HG02981 (cell line): ENCODE measurements at regions not wholly inside any gene's neighbourhood (a gene's known extent, or its start where the extent isn't known, plus 50 kb on each side); places are given as distances from the start of the nearest gene placed in this dataset.

ENCODE experiments used
- ATAC-seq: cut with Tn5 transposase; IDR thresholded peaks from one replicate; pipeline ENCODE4 v1.9.1; 2021; ENCODE audit warnings: mild to moderate bottlenecking, moderate library complexity; ENCODE audit not compliant: unreplicated experiment

- no peak for ATAC-seq
Measured at GRCh38 chr5:81914696-81915095, 57.1 kb upstream of the ATG10 start.

GRCh38 chr5:81912933-81913332, 58.9 kb upstream of the ATG10 start:
- no peak for ATAC-seq

- ATAC-seq = peak; percentile 64
Measured at GRCh38 chr5:81909677-81910076, 62.1 kb upstream of the ATG10 start.

DNA sequence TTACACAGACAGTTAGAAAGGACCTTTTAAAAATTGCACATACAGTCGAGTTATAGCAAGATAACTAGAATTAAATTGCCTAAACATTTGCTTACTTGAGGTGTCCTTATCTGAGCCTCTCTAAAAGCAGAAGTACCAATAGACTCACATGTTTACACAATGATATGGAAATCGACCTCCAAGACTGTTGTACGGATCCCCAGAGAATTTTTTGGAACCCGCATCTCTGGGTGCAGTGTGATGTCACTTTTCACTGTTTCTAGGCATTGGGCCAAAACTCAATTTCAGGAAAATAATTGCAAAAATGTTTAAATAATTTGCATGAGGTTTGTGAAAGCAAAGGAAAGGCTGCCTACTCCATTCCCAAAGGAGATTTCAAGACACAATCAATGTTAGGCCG, 63.1 kb upstream of the ATG10 start:
- no peak for ATAC-seq

- no peak for ATAC-seq
Measured at GRCh38 chr5:81908044-81908443, 63.8 kb upstream of the ATG10 start.

- no peak for ATAC-seq
Measured at GRCh38 chr5:81907012-81907635, 64.7 kb upstream of the ATG10 start.

DNA sequence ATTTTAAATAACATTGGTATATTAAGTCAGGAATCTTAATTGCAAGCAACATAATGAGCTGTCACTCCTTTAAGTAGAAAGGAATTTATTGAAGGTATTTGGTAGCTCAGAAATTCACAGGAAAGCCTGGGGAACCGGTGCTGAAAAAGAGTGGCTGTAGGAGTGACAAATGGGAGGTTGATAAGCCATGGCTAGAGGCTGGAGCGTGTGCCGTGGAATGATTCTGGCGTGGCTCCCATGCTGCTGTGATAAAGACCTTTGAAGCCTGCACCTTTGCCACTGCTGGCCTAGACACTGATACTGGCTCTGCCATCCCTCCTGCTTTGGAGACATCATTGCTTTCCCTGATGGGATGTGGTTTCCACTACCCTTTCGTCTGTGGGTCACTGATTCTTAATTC, 65.7 kb upstream of the ATG10 start:
- ATAC-seq = no peak

DNA sequence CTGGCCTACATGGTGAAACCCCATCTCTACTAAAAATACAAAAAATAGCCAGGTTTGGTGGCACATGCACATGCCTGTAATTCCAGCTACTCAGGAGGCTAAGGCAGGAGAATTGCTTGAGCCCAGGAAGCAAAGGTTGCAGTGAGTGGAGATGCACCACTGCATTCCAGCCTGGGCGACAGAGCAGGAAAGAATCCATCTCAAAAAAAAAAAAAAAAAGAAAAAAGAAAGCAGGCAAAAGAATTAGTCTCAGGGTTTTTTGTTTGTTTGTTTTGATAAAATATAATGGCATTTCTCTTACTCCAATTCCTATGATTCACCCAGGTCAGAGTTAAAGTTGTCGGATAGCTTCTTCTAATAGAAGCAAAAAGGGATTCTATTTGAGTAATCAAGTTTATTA, 67.0 kb upstream of the ATG10 start:
- no peak for ATAC-seq

DNA sequence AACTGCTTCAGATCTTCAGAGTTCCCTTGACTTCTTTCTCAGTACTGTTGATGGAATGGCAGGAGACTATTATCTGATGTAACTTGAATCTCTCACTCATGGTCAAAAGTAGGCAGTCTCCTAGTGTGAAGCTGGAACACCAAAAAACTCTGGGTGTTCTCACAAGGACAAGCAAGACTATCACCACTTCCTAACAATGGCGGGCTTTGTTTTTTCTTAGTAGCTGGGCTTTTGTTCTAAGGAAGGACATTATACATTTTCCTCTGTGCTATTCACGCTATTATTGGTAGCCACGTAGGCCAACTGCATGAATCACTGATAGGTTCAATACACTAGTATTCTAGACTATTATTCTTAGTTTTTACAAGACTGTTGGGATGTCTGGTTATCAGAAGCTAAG, 67.7 kb upstream of the ATG10 start:
- no peak for ATAC-seq

GRCh38 chr5:81901586-81901985, 70.2 kb upstream of the ATG10 start:
- ATAC-seq = no peak

- ATAC-seq = no peak
Measured at GRCh38 chr5:81899123-81899522, 72.7 kb upstream of the ATG10 start.

GRCh38 chr5:81898403-81898802, 73.4 kb upstream of the ATG10 start:
- no peak for ATAC-seq

GRCh38 chr5:81896764-81897163, 75.1 kb upstream of the ATG10 start:
- no peak for ATAC-seq

GRCh38 chr5:81895307-81895706, 76.5 kb upstream of the ATG10 start:
- ATAC-seq = no peak

GRCh38 chr5:81893961-81894360, 77.9 kb upstream of the ATG10 start:
- no peak for ATAC-seq

DNA sequence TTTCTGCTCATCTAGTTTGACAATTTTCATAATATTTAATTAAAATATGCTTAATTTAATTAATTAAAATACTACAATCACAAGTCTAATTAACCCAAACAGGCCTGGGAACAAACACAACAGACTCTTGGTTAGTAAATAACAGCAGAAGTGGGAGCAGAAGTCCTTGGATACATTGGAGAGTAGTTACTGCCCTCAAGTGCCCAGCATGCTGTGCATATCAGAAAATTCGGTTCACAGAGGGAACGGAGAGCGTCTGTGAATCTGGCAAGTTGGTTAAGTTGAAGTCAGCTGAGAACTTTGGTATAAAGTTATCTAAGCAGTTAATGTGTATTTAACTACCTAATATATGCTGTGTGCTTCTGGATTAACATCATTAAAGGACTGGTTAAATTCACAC, 87.0 kb upstream of the ATG10 start:
- ATAC-seq = no peak

DNA sequence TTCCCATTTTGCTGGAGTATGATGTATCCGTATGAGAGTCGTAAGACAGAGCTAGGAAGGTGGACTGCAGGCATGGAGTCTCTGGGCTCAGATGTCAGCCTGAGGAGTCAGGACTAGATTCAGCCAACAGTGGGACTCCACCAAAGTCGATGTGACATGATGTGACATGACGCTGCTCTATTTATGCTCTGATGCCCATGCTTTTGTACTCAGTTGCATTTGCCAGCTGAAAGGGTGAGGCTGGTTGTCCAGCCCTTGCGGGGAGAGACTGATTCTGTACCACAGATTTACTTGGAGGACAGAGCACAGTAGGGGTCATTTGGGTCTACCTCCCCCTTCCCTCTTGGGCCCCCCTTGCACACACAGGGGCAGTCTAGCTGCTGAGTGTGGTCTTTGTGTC, 88.5 kb upstream of the ATG10 start:
- ATAC-seq = no peak

DNA sequence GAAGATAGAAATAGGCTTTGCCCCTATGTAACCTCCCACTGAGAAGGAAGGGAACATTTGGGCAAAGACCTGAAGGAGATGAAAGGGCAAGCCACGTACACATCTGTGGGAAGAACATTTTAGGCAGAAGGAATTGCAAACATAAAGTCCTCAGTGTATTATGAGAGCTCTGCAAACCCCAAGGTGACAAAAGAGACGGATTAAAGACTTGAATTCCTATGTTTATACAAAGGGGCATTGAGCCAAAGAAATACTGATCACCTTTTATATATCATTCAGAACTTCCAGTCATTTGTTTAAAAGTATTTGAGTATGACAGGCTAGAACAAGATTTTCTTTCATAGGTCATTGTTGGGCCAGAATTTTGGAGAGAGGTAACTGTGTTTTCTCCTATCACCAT, 90.2 kb upstream of the ATG10 start:
- no peak for ATAC-seq

GRCh38 chr5:81879936-81880335, 91.9 kb upstream of the ATG10 start:
- ATAC-seq = no peak

- ATAC-seq = no peak
Measured at GRCh38 chr5:81878333-81878732, 93.5 kb upstream of the ATG10 start.

- ATAC-seq = no peak
Measured at GRCh38 chr5:81866994-81867393, 104.8 kb upstream of the ATG10 start.

GRCh38 chr5:81860778-81861177, 109.9 kb upstream of the SSBP2 start:
- ATAC-seq = no peak

- ATAC-seq = no peak
Measured at GRCh38 chr5:81859624-81860023, 108.7 kb upstream of the SSBP2 start.
